Activated naive CD4-positive, alpha-beta T cell treated with Interleukin-2 at 50 U/mL for 16 hours (primary cell): ENCODE measurements at regions not wholly inside any gene's neighbourhood (a gene's known extent, or its start where the extent isn't known, plus 50 kb on each side); places are given as distances from the start of the nearest gene placed in this dataset.
"Not testable (repeated sequence)": the region's sequence is repeated elsewhere in the genome, so short reads cannot be mapped to it uniquely, and the experiment has no call there.

Source experiments
- DNase-seq: peaks from one replicate; pipeline ENCODE4 v3.0.0-alpha.2; 2020

DNA sequence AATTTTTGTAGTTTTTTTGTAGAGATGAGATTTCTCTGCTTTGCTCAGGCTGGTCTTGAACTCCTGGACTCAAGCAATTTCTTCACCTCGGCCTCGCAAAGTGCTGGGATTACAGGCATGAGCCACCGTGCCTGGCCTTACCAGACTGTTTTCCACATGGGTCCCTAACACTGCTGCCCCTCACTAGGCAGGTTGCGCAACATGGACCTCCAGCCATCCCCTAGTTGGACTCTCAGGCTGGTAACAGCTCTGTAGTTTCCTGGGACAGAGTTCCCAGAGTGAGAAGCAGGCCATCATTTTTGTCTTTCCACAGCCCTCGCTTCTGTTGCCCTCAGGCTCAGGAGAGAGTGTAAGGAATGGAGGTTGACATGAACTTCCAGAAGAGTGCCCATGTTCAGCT lies 156.1 kb downstream of the CTH start:
- no peak for DNase-seq

- DNase-seq = no peak
These were observed 160.1 kb downstream of the CTH start for GRCh38 chr1:70571191-70571590.

DNA sequence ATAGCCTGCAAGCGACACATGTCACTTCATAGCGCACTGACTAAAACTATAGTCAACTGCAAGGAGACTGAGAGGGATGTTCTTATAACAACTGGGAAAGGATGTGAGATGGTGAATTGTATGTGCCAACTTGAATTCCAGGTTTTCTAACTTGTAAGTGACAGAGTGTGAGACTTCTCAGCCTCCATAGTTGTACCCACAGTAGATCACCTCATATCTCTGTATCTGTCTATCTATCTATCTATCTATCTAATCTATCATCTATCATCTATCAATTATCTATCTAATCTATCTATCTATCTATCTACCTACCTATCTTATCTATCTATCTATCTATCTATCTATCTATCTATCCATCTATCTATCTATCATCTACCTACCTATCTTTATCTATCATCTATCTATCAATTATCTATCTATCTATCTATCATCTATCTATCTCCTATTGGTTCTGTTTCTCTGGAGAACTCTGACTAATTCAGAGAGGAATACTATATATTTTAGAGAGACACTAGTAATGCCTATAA lies 162.3 kb downstream of the CTH start:
- no peak for DNase-seq

DNA sequence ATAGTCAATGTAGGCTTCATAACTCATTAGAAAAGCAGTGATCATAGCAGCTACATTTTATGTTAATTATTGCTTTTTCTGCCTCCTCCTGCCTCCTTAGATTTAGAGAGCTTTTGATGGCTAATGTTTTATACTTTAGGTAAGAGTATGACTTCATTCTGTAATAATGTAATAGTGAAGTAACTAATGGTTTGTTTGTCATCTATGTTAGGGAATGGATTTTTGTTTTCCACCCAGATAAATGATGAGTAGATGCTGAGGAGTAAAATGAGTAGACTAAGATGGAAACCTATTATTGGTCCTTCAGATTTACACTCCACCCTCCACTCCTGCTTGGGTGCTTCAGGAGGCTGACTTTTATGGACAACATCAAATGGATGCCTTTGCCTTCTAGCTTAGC lies 170.6 kb downstream of the CTH start:
- no peak for DNase-seq

GRCh38 chr1:70583522-70583921 lies 172.5 kb downstream of the CTH start:
- no peak for DNase-seq

DNA sequence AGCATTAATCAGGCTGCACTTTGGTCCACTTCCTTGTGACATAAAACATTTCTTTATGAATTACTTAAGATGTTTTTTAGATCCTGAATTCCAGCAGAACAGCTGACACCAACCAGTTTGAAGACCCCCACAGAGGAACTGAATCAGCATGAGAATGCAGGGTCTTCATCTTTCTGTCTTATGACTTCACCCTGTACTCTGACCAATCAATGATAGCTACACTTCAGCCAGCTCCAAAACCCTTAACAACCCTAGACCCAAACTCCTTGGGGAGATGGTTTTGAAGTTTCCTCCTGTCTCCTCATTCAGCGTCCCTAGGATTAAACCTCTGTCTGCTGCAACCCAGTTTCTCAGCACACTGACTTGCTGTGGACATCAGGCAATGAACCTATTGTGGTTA lies 175.0 kb downstream of the CTH start:
- DNase-seq = no peak

DNA sequence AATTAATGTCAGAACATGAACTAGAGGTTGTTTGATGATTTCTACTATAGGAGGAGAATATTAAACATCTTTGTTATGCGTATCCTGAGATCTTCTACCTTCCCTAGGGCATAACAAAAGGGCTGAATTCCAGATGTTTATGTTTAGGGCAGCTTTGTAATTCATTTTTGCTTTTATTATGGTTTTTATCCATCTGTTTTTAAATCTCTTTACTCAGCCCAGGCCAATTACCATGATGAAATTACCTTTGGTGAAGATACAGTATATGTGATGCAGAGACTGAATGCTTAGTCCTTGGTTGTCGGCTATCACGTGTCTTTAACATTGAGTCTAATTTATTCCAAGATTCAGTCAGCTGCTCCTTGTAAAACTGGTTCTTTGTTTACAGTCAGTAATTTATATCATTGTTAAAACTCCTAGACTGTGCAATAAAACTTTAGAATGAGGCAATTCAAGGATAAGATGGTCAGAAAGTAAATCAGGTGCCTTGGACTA lies 176.9 kb downstream of the CTH start:
- no peak for DNase-seq

- not testable (repeated sequence) for DNase-seq
These were observed 182.5 kb downstream of the CTH start for GRCh38 chr1:70593551-70593950.

- DNase-seq = no peak
These were observed 197.7 kb downstream of the CTH start for GRCh38 chr1:70608815-70609214.

GRCh38 chr1:70610164-70610563 lies 199.1 kb downstream of the CTH start:
- DNase-seq = not testable (repeated sequence)

DNA sequence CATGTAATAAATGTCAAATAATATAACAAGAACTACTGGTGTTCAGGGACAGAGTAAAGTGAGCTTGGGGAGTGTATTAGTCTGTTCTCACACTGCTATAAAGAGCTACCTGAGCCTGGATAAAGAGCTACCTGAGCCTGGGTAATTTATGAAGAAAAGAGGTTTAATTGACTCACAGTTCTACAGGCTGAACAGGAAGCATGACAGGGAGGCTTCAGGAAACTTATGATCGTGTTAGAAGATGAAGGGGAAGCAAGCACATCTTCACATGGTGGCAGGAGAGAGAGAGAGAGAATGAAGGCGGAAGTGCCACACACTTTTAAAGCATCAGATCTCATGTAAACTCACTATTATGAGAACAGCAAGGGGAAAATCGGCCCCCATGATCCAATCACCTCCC lies 205.9 kb downstream of the CTH start:
- DNase-seq = no peak

DNA sequence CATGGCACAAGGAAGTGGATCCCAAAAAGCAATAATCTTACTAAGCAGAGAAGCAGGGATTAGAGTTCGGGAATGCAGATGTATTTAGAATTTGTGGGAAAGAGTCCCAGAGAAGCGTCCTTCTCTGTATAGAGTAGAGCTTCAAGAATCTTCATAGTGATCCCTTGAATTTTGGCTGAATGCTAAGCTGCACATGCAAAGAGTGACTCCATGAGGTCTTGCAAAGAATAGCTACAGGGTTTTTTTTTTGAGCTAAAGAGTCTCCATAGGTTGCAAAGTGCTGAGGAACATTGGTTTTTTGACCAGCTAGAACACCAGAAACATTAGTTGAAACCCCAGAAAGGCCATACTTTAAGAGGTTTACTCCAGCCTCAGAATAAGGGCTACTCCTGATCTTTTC lies 206.7 kb downstream of the CTH start:
- no peak for DNase-seq

DNA sequence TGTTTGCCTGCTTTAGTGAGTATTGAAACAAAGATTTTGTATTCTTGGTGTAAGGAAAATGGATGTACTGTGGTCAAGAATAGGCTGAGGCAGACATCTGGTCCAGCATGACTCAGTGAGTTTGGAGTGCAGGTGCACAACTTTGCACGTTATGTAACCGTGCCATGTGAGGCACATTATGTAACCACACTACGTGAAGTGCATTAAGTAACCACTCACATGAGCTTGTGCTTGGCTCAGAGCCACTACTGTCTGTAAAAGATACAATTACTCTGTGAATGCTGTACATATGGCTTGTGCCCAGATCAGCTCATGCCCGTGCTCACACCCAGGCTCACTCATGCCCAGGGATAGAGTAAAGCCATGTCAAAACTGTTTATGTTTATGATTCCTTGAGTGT lies 216.8 kb downstream of the CTH start:
- DNase-seq = no peak

- no peak for DNase-seq
These were observed 217.9 kb downstream of the CTH start for GRCh38 chr1:70628973-70629372.

DNA sequence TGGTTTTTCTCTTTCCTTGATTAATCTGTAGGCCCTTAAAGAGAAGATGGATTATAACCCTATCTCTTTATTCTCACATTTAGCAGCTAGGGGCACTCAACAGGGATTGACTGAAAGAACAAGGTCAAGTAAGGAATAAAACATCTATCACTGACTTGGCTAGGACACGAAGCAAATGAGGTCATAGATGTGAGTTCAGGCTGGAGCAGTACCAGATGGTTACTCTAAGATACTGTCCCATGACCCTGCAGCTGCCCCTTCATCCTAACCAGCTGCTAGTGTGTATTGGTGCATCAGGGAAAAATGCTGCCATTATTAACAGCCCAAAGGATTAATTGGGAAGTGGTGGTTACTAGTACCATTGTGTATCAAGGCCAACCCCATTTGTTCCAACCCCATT lies 221.9 kb downstream of the CTH start:
- DNase-seq = no peak

- no peak for DNase-seq
These were observed 224.8 kb downstream of the CTH start for GRCh38 chr1:70635868-70636267.

DNA sequence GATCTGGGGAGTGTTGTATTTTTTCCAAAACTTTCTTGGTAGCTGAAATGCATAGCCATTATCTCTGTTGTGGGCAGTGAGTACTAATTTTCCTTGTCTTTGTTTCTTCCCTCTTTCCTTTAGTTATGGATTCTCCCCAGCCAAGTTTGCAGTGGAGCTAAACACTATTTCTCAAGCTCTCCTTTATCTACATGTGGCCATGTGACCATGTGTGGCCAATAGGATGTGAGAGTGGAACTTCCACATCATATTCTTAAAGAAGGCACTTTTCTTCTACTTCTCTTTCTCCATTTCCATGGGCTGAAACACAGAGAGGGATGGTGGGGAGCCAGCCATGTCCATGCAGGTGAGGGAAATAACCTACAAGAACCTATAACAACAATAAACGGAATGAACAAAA lies 230.8 kb downstream of the CTH start:
- DNase-seq = no peak

DNA sequence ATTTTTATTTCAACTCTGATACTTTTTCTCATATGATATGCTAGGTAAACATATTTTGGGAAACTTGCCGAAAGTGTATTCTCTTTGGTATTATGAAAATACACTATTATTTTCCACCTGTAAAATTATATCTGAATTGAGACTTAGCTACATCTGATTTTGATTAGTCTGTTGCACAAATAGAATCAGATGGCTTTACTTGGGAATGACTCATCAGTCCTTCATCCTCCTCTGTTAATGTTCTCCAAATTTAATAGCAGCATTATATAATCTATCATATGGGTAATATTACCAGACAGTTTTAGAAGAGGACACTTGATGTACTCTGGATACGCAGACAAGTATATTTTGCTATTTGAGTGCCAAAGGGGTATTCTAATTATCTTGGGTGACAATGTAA lies 245.3 kb downstream of the CTH start:
- DNase-seq = no peak

DNA sequence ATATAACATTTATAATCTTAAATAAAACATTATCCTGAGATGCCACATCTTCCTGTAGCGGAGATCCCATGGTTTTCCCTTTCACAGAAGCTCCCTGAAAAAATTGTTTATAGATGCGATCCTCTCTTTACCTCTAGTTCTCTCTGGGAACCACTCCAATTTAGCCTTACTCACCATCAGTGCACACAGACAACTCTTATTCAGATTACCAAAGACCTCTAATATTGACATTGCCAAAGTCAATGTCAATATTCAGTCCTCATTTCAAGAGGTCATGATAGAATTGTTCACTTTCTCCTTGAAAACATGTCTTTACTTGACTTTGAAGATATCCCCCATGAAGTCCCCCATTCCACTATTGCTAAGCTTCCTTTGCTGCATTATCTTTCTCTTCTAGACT lies 248.8 kb downstream of the CTH start:
- no peak for DNase-seq

- no peak for DNase-seq
These were observed 255.5 kb downstream of the CTH start for GRCh38 chr1:70666381-70667140.

- DNase-seq = no peak
These were observed 256.6 kb downstream of the CTH start for GRCh38 chr1:70667494-70668170.

DNA sequence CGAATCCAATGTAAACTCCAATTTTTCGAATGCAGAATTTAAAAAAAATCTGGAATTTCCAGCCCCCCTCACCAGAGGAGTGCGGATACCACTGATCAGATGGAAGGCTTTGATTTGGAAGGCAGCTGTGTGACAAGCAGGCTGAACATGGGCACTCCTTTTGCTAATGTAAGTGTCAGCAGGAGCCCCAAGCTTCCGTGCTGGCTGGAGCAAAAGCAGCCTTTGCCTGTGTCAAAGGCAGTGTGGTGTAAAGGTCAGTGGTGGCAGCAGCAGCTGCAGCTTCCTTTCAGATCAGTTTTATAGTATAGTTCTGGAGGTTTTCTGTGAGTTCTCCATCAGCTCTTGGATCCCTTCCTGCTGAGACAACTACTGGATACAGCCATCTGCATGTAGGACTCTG lies 259.9 kb downstream of the CTH start:
- no peak for DNase-seq

- no peak for DNase-seq
These were observed 261.4 kb downstream of the CTH start for GRCh38 chr1:70672442-70672888.

DNA sequence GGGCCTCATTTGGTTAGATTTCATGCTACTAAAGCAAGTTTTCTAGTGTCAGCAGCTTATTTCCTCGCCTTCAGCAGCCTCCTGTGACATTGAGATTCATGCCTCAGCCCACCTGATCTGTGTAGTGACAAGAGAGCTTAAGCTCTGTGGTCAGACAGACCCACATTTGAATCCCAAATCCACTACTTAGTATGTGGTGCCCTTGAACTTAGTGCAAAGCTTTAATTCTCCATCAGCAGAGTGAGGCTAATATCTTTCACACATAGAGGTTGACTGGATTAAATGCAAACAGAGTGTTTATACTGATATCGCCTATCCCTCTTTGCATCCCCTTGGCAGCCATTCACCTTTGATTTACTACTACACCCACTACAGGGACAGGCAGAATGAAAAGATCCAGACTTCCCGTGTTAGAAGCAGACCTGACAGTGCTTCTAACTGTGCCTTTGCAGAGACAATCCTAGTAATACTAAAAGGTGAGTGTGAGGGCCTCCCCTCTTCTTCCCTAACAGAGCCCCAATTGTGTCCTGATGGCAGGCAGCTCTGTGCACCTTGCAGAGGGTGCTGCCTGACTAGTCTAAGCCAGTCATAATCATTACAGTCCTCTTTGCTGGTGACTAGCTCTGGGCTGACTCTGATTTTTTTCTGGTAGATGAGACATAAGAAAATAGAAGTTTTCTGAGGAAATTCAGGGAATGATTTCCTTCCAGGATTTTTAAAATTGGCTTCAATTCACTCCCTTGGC lies 264.0 kb downstream of the CTH start:
- no peak for DNase-seq
